GM12865 (cell line): ENCODE measurements at regions not wholly inside any gene's neighbourhood (a gene's known extent, or its start where the extent isn't known, plus 50 kb on each side); places are given as distances from the start of the nearest gene placed in this dataset.

ENCODE experiments used
- DNase-seq: peaks from one replicate; pipeline ENCODE4 v3.0.0; 2010; ENCODE audit warnings: low read depth
- H3K4me3 ChIP-seq: 2 replicates; pipeline ENCODE4 v1.5.1; 2011; ENCODE audit warnings: mild to moderate bottlenecking, low read depth, low read length, control low read depth
- CTCF ChIP-seq: IDR thresholded peaks from 2 replicates; pipeline ENCODE4 v1.5.1; 2011; ENCODE audit warnings: low read length, control low read depth, low read depth, inconsistent platforms; ENCODE audit not compliant: insufficient read depth; ENCODE audit errors: missing control alignments

- TF ChIP-seq CTCF = no peak
- no peak overlapping the region for H3K4me3 ChIP-seq
- DNase-seq = no peak
Observed at GRCh38 chr12:98317939-98318899, 197.2 kb upstream of the TMPO start.

- no peak for DNase-seq
- H3K4me3 ChIP-seq = no peak overlapping the region
- TF ChIP-seq CTCF = no peak
Observed at GRCh38 chr12:98319716-98320425, 195.5 kb upstream of the TMPO start.

GRCh38 chr12:98325003-98325402 is 190.4 kb upstream of the TMPO start:
- no peak for DNase-seq
- no peak for TF ChIP-seq CTCF
- no peak overlapping the region for H3K4me3 ChIP-seq

GRCh38 chr12:98328467-98328866 is 186.9 kb upstream of the TMPO start:
- DNase-seq = peak; percentile 50

GRCh38 chr12:98329589-98329988 is 185.8 kb upstream of the TMPO start:
- no peak for TF ChIP-seq CTCF

More at GRCh38 chr12:98328467-98328866, 186.9 kb upstream of the TMPO start:
- no peak overlapping the region for H3K4me3 ChIP-seq
- TF ChIP-seq CTCF = no peak

GRCh38 chr12:98332642-98333041 is 182.7 kb upstream of the TMPO start:
- peak; percentile 35 for DNase-seq
- no peak overlapping the region for H3K4me3 ChIP-seq
- no peak for TF ChIP-seq CTCF

More at GRCh38 chr12:98329589-98329988, 185.8 kb upstream of the TMPO start:
- no peak for DNase-seq
- no peak overlapping the region for H3K4me3 ChIP-seq

GRCh38 chr12:98334768-98335167 is 180.6 kb upstream of the TMPO start:
- no peak for TF ChIP-seq CTCF
- no peak for DNase-seq
- H3K4me3 ChIP-seq = no peak overlapping the region
